Epithelial cell of esophagus (primary cell): ENCODE measurements at regions not wholly inside any gene's neighbourhood (a gene's known extent, or its start where the extent isn't known, plus 50 kb on each side); places are given as distances from the start of the nearest gene placed in this dataset.

Experiments used
- DNase-seq: peaks from one replicate; pipeline ENCODE4 v3.0.0; 2010; ENCODE audit warnings: low read depth
- H3K4me3 ChIP-seq: 2 replicates; pipeline ENCODE4 v1.5.1; 2011; ENCODE audit warnings: mild to moderate bottlenecking, low read length, control low read depth
- CTCF ChIP-seq: IDR thresholded peaks from 2 replicates; pipeline ENCODE4 v1.5.1; 2011; ENCODE audit warnings: low read depth, mild to moderate bottlenecking, low read length, control low read depth, inconsistent platforms; ENCODE audit not compliant: insufficient read depth; ENCODE audit errors: missing control alignments

DNA sequence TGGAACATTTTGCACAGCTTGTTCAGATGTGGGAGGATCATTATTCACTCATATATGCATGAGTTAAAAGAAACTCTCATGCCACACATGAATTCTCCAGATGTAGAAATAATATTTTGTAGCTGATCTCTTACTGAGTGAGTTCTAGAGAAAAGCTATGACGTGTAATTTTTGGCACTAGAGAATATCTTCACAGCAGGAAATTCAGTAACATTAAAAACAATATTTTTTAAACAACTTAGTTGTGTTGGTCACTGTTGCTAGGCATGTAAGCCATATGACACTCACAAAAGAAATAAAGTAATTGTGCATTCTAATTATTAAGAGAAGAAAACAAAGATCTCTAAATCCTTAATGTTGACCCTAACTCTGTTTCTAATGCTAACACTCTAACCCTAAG, 371.4 kb upstream of the SLC10A2 start:
- H3K4me3 ChIP-seq: no peak overlapping the region
- no peak for TF ChIP-seq CTCF
- DNase-seq: no peak

GRCh38 chr13:103436057-103436654, 369.9 kb upstream of the SLC10A2 start:
- TF ChIP-seq CTCF: no peak
- DNase-seq: no peak

DNA sequence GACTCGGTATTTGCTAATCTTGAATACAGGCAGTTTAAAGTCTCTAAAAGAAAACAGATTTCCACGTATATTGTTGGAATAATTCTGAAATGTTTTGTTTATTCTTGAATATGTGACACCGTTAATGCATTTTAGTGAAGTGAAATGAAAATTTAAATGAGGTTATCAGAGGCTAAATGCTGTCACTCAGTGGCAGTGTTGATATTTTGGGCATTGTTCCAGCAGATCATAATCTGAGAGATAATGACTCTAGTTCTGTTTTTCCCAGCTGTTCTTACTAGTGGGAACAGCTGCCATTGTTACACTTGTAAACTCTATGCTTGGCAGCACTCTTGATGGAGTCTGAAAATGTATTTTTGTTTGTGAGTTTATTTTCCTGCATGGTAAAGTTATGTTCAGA, 365.6 kb upstream of the SLC10A2 start:
- no peak for DNase-seq
- no peak for TF ChIP-seq CTCF
- H3K4me3 ChIP-seq: no peak overlapping the region

More at GRCh38 chr13:103436057-103436654, 369.9 kb upstream of the SLC10A2 start:
- H3K4me3 ChIP-seq: no peak overlapping the region

- no peak overlapping the region for H3K4me3 ChIP-seq
- no peak for DNase-seq
- TF ChIP-seq CTCF: no peak
Observed at GRCh38 chr13:103430368-103430767, 364.2 kb upstream of the SLC10A2 start.

GRCh38 chr13:103410002-103410401, 343.8 kb upstream of the SLC10A2 start:
- no peak overlapping the region for H3K4me3 ChIP-seq
- no peak for TF ChIP-seq CTCF
- no peak for DNase-seq

DNA sequence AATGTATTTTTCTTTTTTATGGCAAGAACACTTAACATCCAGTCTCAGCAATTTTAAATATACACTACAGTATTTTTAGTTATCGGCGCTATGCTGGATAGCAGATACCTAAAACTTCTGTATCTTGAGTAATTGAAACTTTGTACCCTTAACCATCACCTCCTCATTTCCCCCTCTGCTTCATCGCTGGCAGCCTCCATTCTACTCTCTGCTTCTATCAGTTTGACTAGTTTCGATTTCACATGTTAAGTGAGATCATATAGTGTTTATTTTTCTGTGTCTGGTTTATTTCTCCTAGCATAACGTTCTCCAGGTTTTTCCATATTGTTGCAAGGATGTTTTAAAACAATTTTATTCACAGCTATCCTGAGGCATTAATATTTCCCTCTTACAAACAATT, 340.8 kb upstream of the SLC10A2 start:
- no peak for DNase-seq
- TF ChIP-seq CTCF: no peak
- H3K4me3 ChIP-seq: no peak overlapping the region

- no peak for TF ChIP-seq CTCF
- no peak overlapping the region for H3K4me3 ChIP-seq
- no peak for DNase-seq
Observed at GRCh38 chr13:103405297-103405696, 339.1 kb upstream of the SLC10A2 start.
